22Rv1 (cell line): ENCODE measurements at regions not wholly inside any gene's neighbourhood (a gene's known extent, or its start where the extent isn't known, plus 50 kb on each side); places are given as distances from the start of the nearest gene placed in this dataset.

ENCODE experiments used
- ZFX ChIP-seq: fragments of 450-650 bp; IDR thresholded peaks from 2 replicates; pipeline ENCODE4 v1.6.1; 2017; ENCODE audit warnings: antibody characterized with exemption, borderline replicate concordance
- TF ChIP-seq, protein P1 (sequence below): fragments of 450-650 bp; IDR thresholded peaks from 2 replicates; pipeline ENCODE4 v1.5.1; 2017; ENCODE audit warnings: mild to moderate bottlenecking

DNA sequence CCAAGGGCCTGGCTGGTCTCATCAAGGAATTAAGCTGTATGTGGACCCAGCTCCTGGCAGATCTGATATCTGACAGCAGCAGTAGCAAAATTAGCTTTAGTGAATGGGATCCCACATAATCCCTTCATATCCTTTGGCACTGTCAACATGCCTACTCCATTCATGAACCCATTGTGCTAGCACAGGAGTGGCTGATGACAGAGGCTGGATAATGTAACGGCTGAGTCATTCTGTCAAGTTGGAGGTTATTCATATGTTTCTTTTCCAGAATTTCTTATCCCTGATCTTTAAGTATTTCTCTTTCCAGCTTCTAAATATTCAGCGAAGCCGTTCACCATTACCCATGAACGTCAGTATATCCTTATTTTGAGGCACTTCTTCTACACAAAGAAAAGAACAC, 84.3 kb downstream of the EXTL2 start:
- TF ChIP-seq, protein P1, sequence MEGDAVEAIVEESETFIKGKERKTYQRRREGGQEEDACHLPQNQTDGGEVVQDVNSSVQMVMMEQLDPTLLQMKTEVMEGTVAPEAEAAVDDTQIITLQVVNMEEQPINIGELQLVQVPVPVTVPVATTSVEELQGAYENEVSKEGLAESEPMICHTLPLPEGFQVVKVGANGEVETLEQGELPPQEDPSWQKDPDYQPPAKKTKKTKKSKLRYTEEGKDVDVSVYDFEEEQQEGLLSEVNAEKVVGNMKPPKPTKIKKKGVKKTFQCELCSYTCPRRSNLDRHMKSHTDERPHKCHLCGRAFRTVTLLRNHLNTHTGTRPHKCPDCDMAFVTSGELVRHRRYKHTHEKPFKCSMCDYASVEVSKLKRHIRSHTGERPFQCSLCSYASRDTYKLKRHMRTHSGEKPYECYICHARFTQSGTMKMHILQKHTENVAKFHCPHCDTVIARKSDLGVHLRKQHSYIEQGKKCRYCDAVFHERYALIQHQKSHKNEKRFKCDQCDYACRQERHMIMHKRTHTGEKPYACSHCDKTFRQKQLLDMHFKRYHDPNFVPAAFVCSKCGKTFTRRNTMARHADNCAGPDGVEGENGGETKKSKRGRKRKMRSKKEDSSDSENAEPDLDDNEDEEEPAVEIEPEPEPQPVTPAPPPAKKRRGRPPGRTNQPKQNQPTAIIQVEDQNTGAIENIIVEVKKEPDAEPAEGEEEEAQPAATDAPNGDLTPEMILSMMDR: no peak
- no peak for TF ChIP-seq ZFX
